T-helper 2 cell treated with Interferon-gamma antibody and Interleukin-4, amounts not matched to agents 5 μg/mL and 100 μg/mL, for 36 hours (primary cell): ENCODE measurements at regions not wholly inside any gene's neighbourhood (a gene's known extent, or its start where the extent isn't known, plus 50 kb on each side); places are given as distances from the start of the nearest gene placed in this dataset.
"Not testable (repeated sequence)": the region's sequence is repeated elsewhere in the genome, so short reads cannot be mapped to it uniquely, and the experiment has no call there.

Experiments
- DNase-seq: peaks from one replicate; pipeline ENCODE4 v3.0.0; 2021; ENCODE audit warnings: low spot score
- H3K27ac Mint-ChIP-seq: one replicate; pipeline ENCODE4 v1.8.0; 2021; ENCODE audit warnings: mild to moderate bottlenecking, mixed read lengths
- H3K27me3 Mint-ChIP-seq: one replicate; pipeline ENCODE4 v1.8.0; 2021; ENCODE audit warnings: low read depth, mixed read lengths
- H3K36me3 Mint-ChIP-seq: one replicate; pipeline ENCODE4 v1.8.0; 2021; ENCODE audit warnings: low read depth, mixed read lengths
- H3K4me1 Mint-ChIP-seq: one replicate; pipeline ENCODE4 v1.8.0; 2021; ENCODE audit warnings: low read depth, mixed read lengths
- H3K4me3 Mint-ChIP-seq: one replicate; pipeline ENCODE4 v1.8.0; 2022; ENCODE audit warnings: mild to moderate bottlenecking, moderate library complexity, mixed read lengths
- H3K9me3 Mint-ChIP-seq: one replicate; pipeline ENCODE4 v1.8.0; 2021; ENCODE audit warnings: mixed read lengths

- not testable (repeated sequence) for DNase-seq
These were observed 604.2 kb upstream of the SEMA3D start for GRCh38 chr7:85791098-85791497.

GRCh38 chr7:85781606-85782005 is 594.8 kb upstream of the SEMA3D start:
- H3K9me3 Mint-ChIP-seq = peaks cover 4% of the 10 kb centered on the region
- no peak overlapping the region for H3K27ac Mint-ChIP-seq
- H3K36me3 Mint-ChIP-seq = no peaks in the 10 kb centered on the region
- H3K4me1 Mint-ChIP-seq = no peaks in the 10 kb centered on the region
- no peak overlapping the region for H3K4me3 Mint-ChIP-seq
- no peaks in the 10 kb centered on the region for H3K27me3 Mint-ChIP-seq
- DNase-seq = no peak

More at GRCh38 chr7:85791098-85791497, 604.2 kb upstream of the SEMA3D start:
- H3K27me3 Mint-ChIP-seq, H3K4me3 Mint-ChIP-seq, H3K9me3 Mint-ChIP-seq, H3K36me3 Mint-ChIP-seq, H3K27ac Mint-ChIP-seq, H3K4me1 Mint-ChIP-seq: not testable (repeated sequence)

- H3K36me3 Mint-ChIP-seq = no peaks in the 10 kb centered on the region
- no peaks in the 10 kb centered on the region for H3K9me3 Mint-ChIP-seq
- DNase-seq = no peak
- H3K27me3 Mint-ChIP-seq = no peaks in the 10 kb centered on the region
- H3K4me1 Mint-ChIP-seq = no peaks in the 10 kb centered on the region
- no peak overlapping the region for H3K27ac Mint-ChIP-seq
- H3K4me3 Mint-ChIP-seq = no peak overlapping the region
These were observed 590.0 kb upstream of the SEMA3D start for GRCh38 chr7:85776691-85777345.

- H3K9me3 Mint-ChIP-seq = no peaks in the 10 kb centered on the region
- H3K36me3 Mint-ChIP-seq = no peaks in the 10 kb centered on the region
- no peak overlapping the region for H3K27ac Mint-ChIP-seq
- H3K27me3 Mint-ChIP-seq = no peaks in the 10 kb centered on the region
- no peaks in the 10 kb centered on the region for H3K4me1 Mint-ChIP-seq
- DNase-seq = no peak
- no peak overlapping the region for H3K4me3 Mint-ChIP-seq
These were observed 588.6 kb upstream of the SEMA3D start for GRCh38 chr7:85775431-85775830.

- DNase-seq = no peak
- Mint-ChIP-seq H3K27ac (no peak overlapping the region), H3K36me3 (no peaks in the 10 kb centered on the region), H3K4me3 (no peak overlapping the region), H3K9me3 (no peaks in the 10 kb centered on the region), H3K27me3 (no peaks in the 10 kb centered on the region), H3K4me1 (no peaks in the 10 kb centered on the region)
These were observed 588.1 kb upstream of the SEMA3D start for GRCh38 chr7:85774986-85775385.

- H3K9me3 Mint-ChIP-seq = no peaks in the 10 kb centered on the region
- DNase-seq = no peak
- H3K4me1 Mint-ChIP-seq = no peaks in the 10 kb centered on the region
- H3K27ac Mint-ChIP-seq = no peak overlapping the region
- no peaks in the 10 kb centered on the region for H3K36me3 Mint-ChIP-seq
- no peak overlapping the region for H3K4me3 Mint-ChIP-seq
- H3K27me3 Mint-ChIP-seq = no peaks in the 10 kb centered on the region
These were observed 586.4 kb upstream of the SEMA3D start for GRCh38 chr7:85773116-85773728.

- H3K36me3 Mint-ChIP-seq = no peaks in the 10 kb centered on the region
- no peak for DNase-seq
- H3K27ac Mint-ChIP-seq = no peak overlapping the region
- no peaks in the 10 kb centered on the region for H3K9me3 Mint-ChIP-seq
- H3K4me3 Mint-ChIP-seq = no peak overlapping the region
- no peaks in the 10 kb centered on the region for H3K27me3 Mint-ChIP-seq
- no peaks in the 10 kb centered on the region for H3K4me1 Mint-ChIP-seq
These were observed 584.7 kb upstream of the SEMA3D start for GRCh38 chr7:85771516-85771915.

- H3K27ac Mint-ChIP-seq = no peak overlapping the region
- no peaks in the 10 kb centered on the region for H3K4me1 Mint-ChIP-seq
- H3K27me3 Mint-ChIP-seq = no peaks in the 10 kb centered on the region
- H3K4me3 Mint-ChIP-seq = no peak overlapping the region
- no peak for DNase-seq
- no peaks in the 10 kb centered on the region for H3K36me3 Mint-ChIP-seq
- H3K9me3 Mint-ChIP-seq = no peaks in the 10 kb centered on the region
These were observed 583.5 kb upstream of the SEMA3D start for GRCh38 chr7:85770332-85770731.

GRCh38 chr7:85765698-85766298 is 578.9 kb upstream of the SEMA3D start:
- Mint-ChIP-seq H3K27me3 (no peaks in the 10 kb centered on the region), H3K4me1 (no peaks in the 10 kb centered on the region), H3K9me3 (no peaks in the 10 kb centered on the region), H3K27ac (no peak overlapping the region), H3K36me3 (no peaks in the 10 kb centered on the region), H3K4me3 (no peak overlapping the region)
- DNase-seq = no peak

- Mint-ChIP-seq H3K27ac (no peak overlapping the region), H3K27me3 (no peaks in the 10 kb centered on the region), H3K36me3 (no peaks in the 10 kb centered on the region), H3K4me1 (no peaks in the 10 kb centered on the region), H3K9me3 (no peaks in the 10 kb centered on the region), H3K4me3 (no peak overlapping the region)
- DNase-seq = no peak
These were observed 577.2 kb upstream of the SEMA3D start for GRCh38 chr7:85764034-85764433.

- H3K36me3 Mint-ChIP-seq = no peaks in the 10 kb centered on the region
- H3K9me3 Mint-ChIP-seq = no peaks in the 10 kb centered on the region
- H3K27me3 Mint-ChIP-seq = no peaks in the 10 kb centered on the region
- DNase-seq = no peak
- no peaks in the 10 kb centered on the region for H3K4me1 Mint-ChIP-seq
- no peak overlapping the region for H3K4me3 Mint-ChIP-seq
- H3K27ac Mint-ChIP-seq = no peak overlapping the region
These were observed 570.5 kb upstream of the SEMA3D start for GRCh38 chr7:85757348-85757747.

GRCh38 chr7:85750454-85750949 is 563.6 kb upstream of the SEMA3D start:
- H3K36me3 Mint-ChIP-seq = no peaks in the 10 kb centered on the region
- no peaks in the 10 kb centered on the region for H3K9me3 Mint-ChIP-seq
- no peaks in the 10 kb centered on the region for H3K4me1 Mint-ChIP-seq
- no peak overlapping the region for H3K27ac Mint-ChIP-seq
- H3K4me3 Mint-ChIP-seq = no peak overlapping the region
- H3K27me3 Mint-ChIP-seq = no peaks in the 10 kb centered on the region
- DNase-seq = no peak

GRCh38 chr7:85749696-85750453 is 563.0 kb upstream of the SEMA3D start:
- no peaks in the 10 kb centered on the region for H3K27me3 Mint-ChIP-seq
- no peak overlapping the region for H3K27ac Mint-ChIP-seq
- H3K4me1 Mint-ChIP-seq = no peaks in the 10 kb centered on the region
- no peaks in the 10 kb centered on the region for H3K9me3 Mint-ChIP-seq
- DNase-seq = no peak
- no peaks in the 10 kb centered on the region for H3K36me3 Mint-ChIP-seq
- H3K4me3 Mint-ChIP-seq = no peak overlapping the region

- Mint-ChIP-seq H3K36me3 (no peaks in the 10 kb centered on the region), H3K9me3 (no peaks in the 10 kb centered on the region), H3K27me3 (no peaks in the 10 kb centered on the region), H3K4me1 (no peaks in the 10 kb centered on the region), H3K4me3 (no peak overlapping the region), H3K27ac (no peak overlapping the region)
- no peak for DNase-seq
These were observed 562.0 kb upstream of the SEMA3D start for GRCh38 chr7:85748861-85749260.
